Sigmoid colon (tissue), 6 donors: ENCODE measurements at regions not wholly inside any gene's neighbourhood (a gene's known extent, or its start where the extent isn't known, plus 50 kb on each side); places are given as distances from the start of the nearest gene placed in this dataset.
"Not testable (repeated sequence)": the region's sequence is repeated elsewhere in the genome, so short reads cannot be mapped to it uniquely, and the experiment has no call there.

Experiments used
- DNase-seq: peaks from one replicate; pipeline ENCODE4 v3.0.0-alpha.2; 2019
- H3K27ac ChIP-seq, 4 donors: fragments of 200-600 bp; sonication (generic); one replicate each; pipeline ENCODE4 v1.5.1; 2016 to 2019; ENCODE audit warnings: mild to moderate bottlenecking in 1 of 4
- H3K27me3 ChIP-seq, 3 donors: fragments of 200-600 bp; sonication (generic); one replicate each; pipeline ENCODE4 v1.5.1; 2019; ENCODE audit warnings: mild to moderate bottlenecking in 1 of 3
- H3K36me3 ChIP-seq, 4 donors: fragments of 200-600 bp; sonication (generic); one replicate each; pipeline ENCODE4 v1.5.1; 2016 to 2019
- H3K4me1 ChIP-seq, 4 donors: fragments of 200-600 bp; sonication (generic); one replicate each; pipeline ENCODE4 v1.5.1; 2017 to 2019
- H3K4me3 ChIP-seq, 4 donors: fragments of 200-600 bp; sonication (generic); one replicate each; pipeline ENCODE4 v1.5.1; 2017 to 2019; ENCODE audit warnings: mild to moderate bottlenecking in 2 of 4, moderate library complexity in 1 of 4
- H3K9me3 ChIP-seq, 4 donors: fragments of 200-600 bp in 3 of 4; sonication (generic) in 3 of 4; one replicate each; pipeline versions ENCODE4 v1.5.1 to v1.6.1; 2013 to 2019
- CTCF ChIP-seq, 4 experiments: fragments of 450-650 bp in 3 of 4; fragments of 200-600 bp in 1 of 4; IDR thresholded peaks; one replicate each; pipeline ENCODE4 v1.5.1; 2016 to 2019; ENCODE audit warnings: antibody characterized with exemption in 4 of 4, mild to moderate bottlenecking in 3 of 4, moderate library complexity in 2 of 4
- EP300 ChIP-seq, 4 donors: sonication (generic); formaldehyde crosslinking; IDR thresholded peaks; one replicate each; pipeline ENCODE4 v1.6.1; 2017; ENCODE audit warnings: antibody characterized with exemption in 4 of 4
- POLR2A ChIP-seq, 2 donors: fragments of 450-650 bp; IDR thresholded peaks; one replicate each; pipeline ENCODE4 v1.6.1; 2016; ENCODE audit warnings: antibody characterized with exemption in 2 of 2, mild to moderate bottlenecking in 2 of 2, moderate library complexity in 2 of 2
- POLR2AphosphoS5 ChIP-seq, 4 donors: sonication (generic); formaldehyde crosslinking; IDR thresholded peaks; one replicate each; pipeline ENCODE4 v1.6.1; 2017; ENCODE audit warnings: antibody characterized with exemption in 4 of 4
- WGBS, 2 donors: extraction: QIAGEN DNeasy Blood & Tissue Kit; methylation state at CpG; one replicate each; pipeline ENCODE4 v1.1.7; 2013; 5-methylcytosine and 5-hydroxymethylcytosine counted together
- intact Hi-C: fragments of 100-400 bp; cut with DNase I; formaldehyde crosslinking; loops from one replicate; pipeline ENCODE4 v1.15.1; 2023
- donor health status: healthy with polysubstance abuse.
- donor health status: healthy.

- H3K4me3 ChIP-seq: no peak overlapping the region
- no peaks in the 10 kb centered on the region for H3K9me3 ChIP-seq
- intact Hi-C loops: no loop called here
- DNase-seq: no peak
- H3K27ac ChIP-seq: no peak overlapping the region
- no peaks in the 10 kb centered on the region for H3K27me3 ChIP-seq
- H3K4me1 ChIP-seq: no peaks in the 10 kb centered on the region
- TF ChIP-seq EP300 (IDR thresholded peaks at IDR 0.05): no peak
- 90 to 92% methylated on average over 4 of the region's 4 CpGs for WGBS, 2 donors
- H3K36me3 ChIP-seq: no peaks in the 10 kb centered on the region
These were observed 134.9 kb upstream of the ANK3 start for GRCh38 chr10:60524541-60524940.

- H3K27me3 ChIP-seq, DNase-seq, intact Hi-C loops, H3K4me3 ChIP-seq, H3K27ac ChIP-seq, H3K36me3 ChIP-seq, H3K4me1 ChIP-seq, H3K9me3 ChIP-seq: not testable (repeated sequence)
- 46 to 80% methylated on average over 2 of the region's 4 CpGs for WGBS, 2 donors
These were observed 133.7 kb upstream of the ANK3 start for GRCh38 chr10:60523371-60523770.

GRCh38 chr10:60522617-60523016 lies 132.9 kb upstream of the ANK3 start:
- H3K4me3 ChIP-seq: no peak overlapping the region
- no peak overlapping the region for H3K27ac ChIP-seq
- H3K27me3 ChIP-seq: no peaks in the 10 kb centered on the region
- H3K9me3 ChIP-seq: no peaks in the 10 kb centered on the region
- no peak for DNase-seq
- no peaks in the 10 kb centered on the region for H3K4me1 ChIP-seq
- WGBS, 2 donors: 96 to 97% methylated on average over 2 of the region's 2 CpGs
- intact Hi-C loops: no loop called here
- H3K36me3 ChIP-seq: no peaks in the 10 kb centered on the region
- TF ChIP-seq POLR2AphosphoS5 (IDR thresholded peaks at IDR 0.05) (no peak), POLR2A (IDR thresholded peaks at IDR 0.05) (no peak), EP300 (IDR thresholded peaks at IDR 0.05) (no peak), CTCF (IDR thresholded peaks at IDR 0.05) (no peak)

GRCh38 chr10:60521974-60522405 lies 132.3 kb upstream of the ANK3 start:
- Histone ChIP-seq H3K4me3 (no peak overlapping the region), H3K27ac (no peak overlapping the region), H3K4me1 (no peaks in the 10 kb centered on the region), H3K27me3 (no peaks in the 10 kb centered on the region), H3K36me3 (no peaks in the 10 kb centered on the region), H3K9me3 (no peaks in the 10 kb centered on the region)
- TF ChIP-seq CTCF (IDR thresholded peaks at IDR 0.05) (no peak), EP300 (IDR thresholded peaks at IDR 0.05) (no peak), POLR2A (IDR thresholded peaks at IDR 0.05) (no peak), POLR2AphosphoS5 (IDR thresholded peaks at IDR 0.05) (no peak)
- DNase-seq: no peak
- intact Hi-C loops: no loop called here
- 24 to 36% methylated on average over 3 of the region's 3 CpGs for WGBS, 2 donors

- Histone ChIP-seq H3K4me1 (no peaks in the 10 kb centered on the region), H3K27me3 (no peaks in the 10 kb centered on the region), H3K4me3 (no peak overlapping the region), H3K9me3 (no peaks in the 10 kb centered on the region), H3K36me3 (no peaks in the 10 kb centered on the region), H3K27ac (no peak overlapping the region)
- intact Hi-C loops: no loop called here
- no peak for DNase-seq
- TF ChIP-seq POLR2A (IDR thresholded peaks at IDR 0.05) (no peak), CTCF (IDR thresholded peaks at IDR 0.05) (no peak), POLR2AphosphoS5 (IDR thresholded peaks at IDR 0.05) (no peak)
- 49 to 74% methylated on average over 4 of the region's 4 CpGs for WGBS, 2 donors
These were observed 129.1 kb upstream of the ANK3 start for GRCh38 chr10:60518745-60519144.

GRCh38 chr10:60517805-60518204 lies 128.1 kb upstream of the ANK3 start:
- Histone ChIP-seq H3K4me3 (no peak overlapping the region), H3K36me3 (no peaks in the 10 kb centered on the region), H3K27me3 (no peaks in the 10 kb centered on the region), H3K9me3 (no peaks in the 10 kb centered on the region), H3K4me1 (no peaks in the 10 kb centered on the region), H3K27ac (no peak overlapping the region)
- intact Hi-C loops: no loop called here
- 88% methylated on average over 3 of the region's 3 CpGs for WGBS, 2 donors
- TF ChIP-seq POLR2A (IDR thresholded peaks at IDR 0.05) (no peak), POLR2AphosphoS5 (IDR thresholded peaks at IDR 0.05) (no peak), EP300 (IDR thresholded peaks at IDR 0.05) (no peak)
- no peak for DNase-seq
